ENCODE measurements at regions not wholly inside any gene's neighbourhood (a gene's known extent, or its start where the extent isn't known, plus 50 kb on each side); places are given as distances from the start of the nearest gene placed in this dataset.

GRCh38 chr1:190001187-190001586 is 476.5 kb downstream of the BRINP3 start:
- no peak for TF ChIP-seq CTCF (IDR thresholded peaks at IDR 0.05)
- no peak for TF ChIP-seq POLR2A (IDR thresholded peaks at IDR 0.05)

Measured in right lobe of liver (tissue), 4 donors.